ENCODE measurements at regions not wholly inside any gene's neighbourhood (a gene's known extent, or its start where the extent isn't known, plus 50 kb on each side); places are given as distances from the start of the nearest gene placed in this dataset.

DNA sequence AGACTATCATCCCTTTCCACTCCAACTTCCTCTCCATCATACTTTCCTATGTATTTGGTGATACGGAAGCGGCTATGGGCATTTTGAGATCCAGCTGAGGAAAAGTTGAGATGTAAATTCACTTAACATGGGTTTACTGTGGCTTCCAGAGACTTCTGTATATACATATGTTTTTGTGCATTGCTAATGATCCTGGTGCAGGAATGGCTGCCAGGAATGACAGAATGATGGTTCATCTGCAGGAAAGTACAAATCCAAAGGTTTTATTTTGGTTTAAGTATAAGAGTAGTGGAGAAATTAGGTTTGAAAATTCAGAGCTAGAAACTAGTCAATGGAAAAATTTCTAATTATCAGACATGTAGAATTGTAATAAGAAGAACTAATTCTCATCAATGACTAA is 95.0 kb upstream of the PAM start:
- no peaks in the 10 kb centered on the region for H3K27me3 ChIP-seq (ENCODE audit: control insufficient read depth, insufficient read depth, low read length)
- H3K9me3 ChIP-seq (ENCODE audit: control insufficient read depth in 2 of 3, insufficient read depth in 1 of 3, low read length in 3 of 3): no peaks in the 10 kb centered on the region
- no peak overlapping the region for H3K27ac ChIP-seq (ENCODE audit: low read depth in 2 of 2, low read length in 2 of 2)
- intact Hi-C loops (cut with DNase I): no loop called here
- no peak for TF ChIP-seq CTCF (IDR thresholded peaks at IDR 0.05; ENCODE audit: borderline replicate concordance, extremely low read depth, insufficient read depth)
- no peaks in the 10 kb centered on the region for H3K36me3 ChIP-seq (ENCODE audit: control insufficient read depth in 2 of 3, insufficient read depth in 3 of 3, low read length in 3 of 3)
- no peaks in the 10 kb centered on the region for H3K4me1 ChIP-seq (ENCODE audit: control insufficient read depth in 2 of 3, insufficient read depth in 2 of 3, low read depth in 1 of 3, low read length in 3 of 3)
- FAIRE-seq (no peak), DNase-seq (no peak)
- no peak overlapping the region for H3K9ac ChIP-seq (ENCODE audit: low read length in 3 of 3)
- H3K4me3 ChIP-seq (ENCODE audit: low read length in 3 of 3): no peak overlapping the region

- Histone ChIP-seq H3K9ac (ENCODE audit: low read length in 3 of 3) (no peak overlapping the region), H3K4me1 (ENCODE audit: control insufficient read depth in 2 of 3, insufficient read depth in 2 of 3, low read depth in 1 of 3, low read length in 3 of 3) (no peaks in the 10 kb centered on the region), H3K36me3 (ENCODE audit: control insufficient read depth in 2 of 3, insufficient read depth in 3 of 3, low read length in 3 of 3) (no peaks in the 10 kb centered on the region), H3K4me3 (ENCODE audit: low read length in 3 of 3) (no peak overlapping the region), H3K9me3 (ENCODE audit: control insufficient read depth in 2 of 3, insufficient read depth in 1 of 3, low read length in 3 of 3) (no peaks in the 10 kb centered on the region), H3K27ac (ENCODE audit: low read depth in 2 of 2, low read length in 2 of 2) (no peak overlapping the region), H3K27me3 (ENCODE audit: control insufficient read depth, insufficient read depth, low read length) (no peaks in the 10 kb centered on the region)
- intact Hi-C loops (cut with DNase I): no loop called here
- no peak for TF ChIP-seq CTCF (IDR thresholded peaks at IDR 0.05; ENCODE audit: borderline replicate concordance, extremely low read depth, insufficient read depth)
- FAIRE-seq (no peak), DNase-seq (no peak)
Observed at GRCh38 chr5:102663749-102664530, 91.2 kb upstream of the PAM start.

- H3K4me3 ChIP-seq (ENCODE audit: low read length in 3 of 3): no peak overlapping the region
- H3K4me1 ChIP-seq (ENCODE audit: control insufficient read depth in 2 of 3, insufficient read depth in 2 of 3, low read depth in 1 of 3, low read length in 3 of 3): no peaks in the 10 kb centered on the region
- H3K9me3 ChIP-seq (ENCODE audit: control insufficient read depth in 2 of 3, insufficient read depth in 1 of 3, low read length in 3 of 3): no peaks in the 10 kb centered on the region
- no peaks in the 10 kb centered on the region for H3K36me3 ChIP-seq (ENCODE audit: control insufficient read depth in 2 of 3, insufficient read depth in 3 of 3, low read length in 3 of 3)
- FAIRE-seq (no peak), DNase-seq (no peak)
- no peak for TF ChIP-seq CTCF (IDR thresholded peaks at IDR 0.05; ENCODE audit: borderline replicate concordance, extremely low read depth, insufficient read depth)
- intact Hi-C loops (cut with DNase I): no loop called here
- no peak overlapping the region for H3K9ac ChIP-seq (ENCODE audit: low read length in 3 of 3)
- no peaks in the 10 kb centered on the region for H3K27me3 ChIP-seq (ENCODE audit: control insufficient read depth, insufficient read depth, low read length)
- H3K27ac ChIP-seq (ENCODE audit: low read depth in 2 of 2, low read length in 2 of 2): no peak overlapping the region
Observed at GRCh38 chr5:102664616-102665335, 90.3 kb upstream of the PAM start.

Measured in kidney (tissue), 13 donors.